ENCODE measurements at regions not wholly inside any gene's neighbourhood (a gene's known extent, or its start where the extent isn't known, plus 50 kb on each side); places are given as distances from the start of the nearest gene placed in this dataset.

DNA sequence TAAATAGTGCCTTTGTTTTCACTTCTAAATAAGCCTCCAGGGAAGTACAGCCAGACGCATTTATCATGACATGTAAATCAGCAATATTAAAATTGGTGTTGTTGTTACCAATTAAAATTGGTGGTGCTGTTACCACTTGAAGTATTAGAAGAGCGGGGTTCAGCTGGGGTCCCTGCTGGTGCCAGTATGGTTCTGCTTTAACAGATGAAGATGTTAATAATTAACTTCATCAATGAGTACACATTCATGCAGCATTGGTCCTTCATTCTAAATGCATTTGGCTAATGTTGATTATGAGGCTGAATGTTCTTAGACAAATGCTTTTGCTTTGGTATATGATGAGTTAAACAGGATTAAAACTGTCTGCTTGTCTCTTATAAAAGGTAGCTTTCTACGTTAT lies 67.6 kb upstream of the TMC1 start:
- TF ChIP-seq, protein P1, sequence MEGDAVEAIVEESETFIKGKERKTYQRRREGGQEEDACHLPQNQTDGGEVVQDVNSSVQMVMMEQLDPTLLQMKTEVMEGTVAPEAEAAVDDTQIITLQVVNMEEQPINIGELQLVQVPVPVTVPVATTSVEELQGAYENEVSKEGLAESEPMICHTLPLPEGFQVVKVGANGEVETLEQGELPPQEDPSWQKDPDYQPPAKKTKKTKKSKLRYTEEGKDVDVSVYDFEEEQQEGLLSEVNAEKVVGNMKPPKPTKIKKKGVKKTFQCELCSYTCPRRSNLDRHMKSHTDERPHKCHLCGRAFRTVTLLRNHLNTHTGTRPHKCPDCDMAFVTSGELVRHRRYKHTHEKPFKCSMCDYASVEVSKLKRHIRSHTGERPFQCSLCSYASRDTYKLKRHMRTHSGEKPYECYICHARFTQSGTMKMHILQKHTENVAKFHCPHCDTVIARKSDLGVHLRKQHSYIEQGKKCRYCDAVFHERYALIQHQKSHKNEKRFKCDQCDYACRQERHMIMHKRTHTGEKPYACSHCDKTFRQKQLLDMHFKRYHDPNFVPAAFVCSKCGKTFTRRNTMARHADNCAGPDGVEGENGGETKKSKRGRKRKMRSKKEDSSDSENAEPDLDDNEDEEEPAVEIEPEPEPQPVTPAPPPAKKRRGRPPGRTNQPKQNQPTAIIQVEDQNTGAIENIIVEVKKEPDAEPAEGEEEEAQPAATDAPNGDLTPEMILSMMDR (IDR thresholded peaks at IDR 0.05; ENCODE audit: insufficient read depth, low read depth, low read length): no peak
- TF ChIP-seq EZH2 (IDR thresholded peaks at IDR 0.05; ENCODE audit: insufficient read depth, low read length): no peak

All from astrocyte (in vitro differentiated cells and primary cell).